ENCODE measurements at regions not wholly inside any gene's neighbourhood (a gene's known extent, or its start where the extent isn't known, plus 50 kb on each side); places are given as distances from the start of the nearest gene placed in this dataset.

DNA sequence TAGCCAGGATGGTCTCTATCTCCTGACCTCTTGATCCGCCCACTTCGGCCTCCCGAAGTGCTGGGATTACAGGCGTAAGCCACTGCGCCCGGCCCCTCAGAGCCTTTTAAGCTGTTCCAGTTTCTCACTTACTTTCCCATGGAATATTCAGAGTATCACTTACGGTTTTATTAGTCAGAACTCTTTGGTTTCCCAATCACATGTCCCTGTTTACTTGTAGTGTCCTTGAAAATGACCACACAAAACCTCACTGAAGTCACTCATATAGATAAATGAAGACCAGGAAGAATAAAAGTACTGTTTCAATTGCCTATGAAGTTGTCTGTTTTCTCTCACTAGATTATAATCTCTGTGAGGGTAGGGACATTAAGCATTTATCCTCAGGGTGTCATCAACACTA is 217.2 kb upstream of the HCCS start:
- TF ChIP-seq, protein P1, sequence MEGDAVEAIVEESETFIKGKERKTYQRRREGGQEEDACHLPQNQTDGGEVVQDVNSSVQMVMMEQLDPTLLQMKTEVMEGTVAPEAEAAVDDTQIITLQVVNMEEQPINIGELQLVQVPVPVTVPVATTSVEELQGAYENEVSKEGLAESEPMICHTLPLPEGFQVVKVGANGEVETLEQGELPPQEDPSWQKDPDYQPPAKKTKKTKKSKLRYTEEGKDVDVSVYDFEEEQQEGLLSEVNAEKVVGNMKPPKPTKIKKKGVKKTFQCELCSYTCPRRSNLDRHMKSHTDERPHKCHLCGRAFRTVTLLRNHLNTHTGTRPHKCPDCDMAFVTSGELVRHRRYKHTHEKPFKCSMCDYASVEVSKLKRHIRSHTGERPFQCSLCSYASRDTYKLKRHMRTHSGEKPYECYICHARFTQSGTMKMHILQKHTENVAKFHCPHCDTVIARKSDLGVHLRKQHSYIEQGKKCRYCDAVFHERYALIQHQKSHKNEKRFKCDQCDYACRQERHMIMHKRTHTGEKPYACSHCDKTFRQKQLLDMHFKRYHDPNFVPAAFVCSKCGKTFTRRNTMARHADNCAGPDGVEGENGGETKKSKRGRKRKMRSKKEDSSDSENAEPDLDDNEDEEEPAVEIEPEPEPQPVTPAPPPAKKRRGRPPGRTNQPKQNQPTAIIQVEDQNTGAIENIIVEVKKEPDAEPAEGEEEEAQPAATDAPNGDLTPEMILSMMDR (IDR thresholded peaks at IDR 0.05; ENCODE audit: extremely low read depth in 1 of 2, insufficient read depth in 1 of 2, low read depth in 1 of 2, low read length in 2 of 2), result no peak
- TF ChIP-seq JUN (IDR thresholded peaks at IDR 0.05; ENCODE audit: borderline replicate concordance, insufficient read depth, insufficient read length, low read depth) (no peak), MAX (IDR thresholded peaks at IDR 0.05; ENCODE audit: insufficient read depth, insufficient read length) (no peak), EZH2 (IDR thresholded peaks at IDR 0.05; ENCODE audit: borderline replicate concordance, low read depth, low read length, severe bottlenecking) (no peak), POLR2A (IDR thresholded peaks at IDR 0.05; ENCODE audit: low read depth, low read length) (no peak), POLR2AphosphoS5 (IDR thresholded peaks at IDR 0.05; ENCODE audit: insufficient read depth, low read depth, low read length) (no peak), MYC (IDR thresholded peaks at IDR 0.05; ENCODE audit: low read depth, low read length) (no peak), GATA2 (IDR thresholded peaks at IDR 0.05; ENCODE audit: insufficient read depth, insufficient read length, low read depth, low read length) (no peak)

All from endothelial cell of umbilical vein (primary cell).